ENCODE measurements at regions not wholly inside any gene's neighbourhood (a gene's known extent, or its start where the extent isn't known, plus 50 kb on each side); places are given as distances from the start of the nearest gene placed in this dataset.

GRCh38 chr4:83830138-83830888 is 294.4 kb downstream of the GPAT3 start:
- Histone ChIP-seq H3K36me3 (ENCODE audit: control insufficient read depth in 4 of 4, insufficient read depth in 3 of 4, low read depth in 1 of 4, low read length in 3 of 4) (no peaks in the 10 kb centered on the region), H3K9ac (ENCODE audit: low read depth in 1 of 2, low read length in 2 of 2) (no peak overlapping the region), H3K4me3 (ENCODE audit: low read depth in 1 of 3, low read length in 3 of 3) (no peak overlapping the region), H3K27ac (ENCODE audit: low read depth in 1 of 2, low read length in 2 of 2) (no peak overlapping the region), H3K4me1 (ENCODE audit: control insufficient read depth in 4 of 4, insufficient read depth in 4 of 4, low read length in 3 of 4) (no peaks in the 10 kb centered on the region), H3K9me3 (ENCODE audit: control insufficient read depth in 4 of 4, low read length in 3 of 4) (peaks cover 0 to 2% (median 0%) of the 10 kb centered on the region in 4 donors), H3K27me3 (ENCODE audit: control insufficient read depth in 4 of 4, insufficient read depth in 4 of 4, low read length in 3 of 4) (no peaks in the 10 kb centered on the region)
- TF ChIP-seq HNF4G (IDR thresholded peaks at IDR 0.05): no peak
- no peak for TF ChIP-seq FOXA1 (IDR thresholded peaks at IDR 0.05)
- TF ChIP-seq CTCF (IDR thresholded peaks at IDR 0.05; ENCODE audit: low read depth, low read length, missing input control): no peak
- no peak for TF ChIP-seq GABPA (IDR thresholded peaks at IDR 0.05 in 1 of 2, conservative IDR thresholded peaks at IDR 0.05 in 1 of 2)
- no peak for TF ChIP-seq NR2F2 (IDR thresholded peaks at IDR 0.05)
- DNase-seq (ENCODE audit: low spot score): no peak
- 59% methylated on average over 5 of the region's 5 CpGs for WGBS

- Histone ChIP-seq H3K9ac (ENCODE audit: low read depth in 1 of 2, low read length in 2 of 2) (no peak overlapping the region), H3K27me3 (ENCODE audit: control insufficient read depth in 4 of 4, insufficient read depth in 4 of 4, low read length in 3 of 4) (no peaks in the 10 kb centered on the region), H3K9me3 (ENCODE audit: control insufficient read depth in 4 of 4, low read length in 3 of 4) (peaks cover 0 to 3% (median 1%) of the 10 kb centered on the region in 4 donors), H3K4me3 (ENCODE audit: low read depth in 1 of 3, low read length in 3 of 3) (no peak overlapping the region), H3K27ac (ENCODE audit: low read depth in 1 of 2, low read length in 2 of 2) (no peak overlapping the region), H3K36me3 (ENCODE audit: control insufficient read depth in 4 of 4, insufficient read depth in 3 of 4, low read depth in 1 of 4, low read length in 3 of 4) (no peaks in the 10 kb centered on the region), H3K4me1 (ENCODE audit: control insufficient read depth in 4 of 4, insufficient read depth in 4 of 4, low read length in 3 of 4) (no peaks in the 10 kb centered on the region)
- TF ChIP-seq YY1 (IDR thresholded peaks at IDR 0.05) (no peak), SP1 (IDR thresholded peaks at IDR 0.05) (no peak), CTCF (IDR thresholded peaks at IDR 0.05; ENCODE audit: low read depth, low read length, missing input control) (no peak), FOXA1 (IDR thresholded peaks at IDR 0.05) (no peak), MAX (IDR thresholded peaks at IDR 0.05) (no peak)
- DNase-seq (ENCODE audit: low spot score): no peak
- 65% methylated on average over 2 of the region's 2 CpGs for WGBS
Measured at GRCh38 chr4:83828601-83829000, 292.7 kb downstream of the GPAT3 start.

GRCh38 chr4:83821493-83821892 is 285.6 kb downstream of the GPAT3 start:
- Histone ChIP-seq H3K36me3 (ENCODE audit: control insufficient read depth in 4 of 4, insufficient read depth in 3 of 4, low read depth in 1 of 4, low read length in 3 of 4) (no peaks in the 10 kb centered on the region), H3K9ac (ENCODE audit: low read depth in 1 of 2, low read length in 2 of 2) (no peak overlapping the region), H3K9me3 (ENCODE audit: control insufficient read depth in 4 of 4, low read length in 3 of 4) (peaks cover 0 to 5% (median 2%) of the 10 kb centered on the region in 4 donors), H3K4me3 (ENCODE audit: low read depth in 1 of 3, low read length in 3 of 3) (no peak overlapping the region), H3K27ac (ENCODE audit: low read depth in 1 of 2, low read length in 2 of 2) (no peak overlapping the region), H3K4me1 (ENCODE audit: control insufficient read depth in 4 of 4, insufficient read depth in 4 of 4, low read length in 3 of 4) (no peaks in the 10 kb centered on the region), H3K27me3 (ENCODE audit: control insufficient read depth in 4 of 4, insufficient read depth in 4 of 4, low read length in 3 of 4) (no peaks in the 10 kb centered on the region)
- TF ChIP-seq RXRA (IDR thresholded peaks at IDR 0.05) (no peak), HNF4G (IDR thresholded peaks at IDR 0.05) (no peak), HNF4A (conservative IDR thresholded peaks at IDR 0.05) (no peak), REST (IDR thresholded peaks at IDR 0.05) (no peak), FOXA2 (IDR thresholded peaks at IDR 0.05) (no peak), NR2F2 (IDR thresholded peaks at IDR 0.05) (no peak), RAD21 (IDR thresholded peaks at IDR 0.05) (no peak)
- no peak for DNase-seq (ENCODE audit: low spot score)
